Femur (tissue), 1 donor: ENCODE measurements at regions not wholly inside any gene's neighbourhood (a gene's known extent, or its start where the extent isn't known, plus 50 kb on each side); places are given as distances from the start of the nearest gene placed in this dataset.
A peak's percentile ranks its signal among the peaks of the same experiment; 100 is the strongest.

Experiments
- DNase-seq: peaks from one replicate; pipeline ENCODE4 v3.0.0-alpha.2; 2017

DNA sequence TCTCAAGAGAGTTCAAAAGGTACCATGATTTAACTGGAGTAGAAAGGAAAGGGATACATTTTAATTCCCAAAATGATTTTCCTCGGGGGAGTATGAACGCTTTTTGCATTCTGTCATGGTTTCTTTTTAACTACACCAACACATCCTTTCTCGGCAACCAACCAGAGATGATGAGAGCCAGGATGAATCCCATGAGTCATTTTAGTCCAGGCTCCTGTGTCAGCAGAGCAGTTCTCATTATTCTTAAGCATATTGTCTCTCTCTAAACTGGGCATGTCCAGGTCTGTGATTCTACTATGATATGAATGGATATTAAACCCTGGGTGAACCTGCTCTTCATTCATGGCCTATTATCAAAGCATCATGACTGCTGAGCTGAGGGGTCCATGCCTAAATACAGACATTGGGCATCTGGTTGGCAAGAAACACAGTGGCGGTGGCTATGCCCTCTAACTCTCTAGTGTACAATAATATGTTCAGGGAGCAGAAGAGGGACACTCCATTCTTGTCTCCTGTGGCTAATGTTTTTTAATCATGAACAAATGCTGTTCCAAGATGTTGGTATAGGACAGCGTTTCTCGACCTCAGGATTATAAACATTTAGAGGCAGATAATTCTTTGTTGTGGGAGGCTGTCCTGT lies 124.3 kb upstream of the ESRRG start:
- DNase-seq: no peak

DNA sequence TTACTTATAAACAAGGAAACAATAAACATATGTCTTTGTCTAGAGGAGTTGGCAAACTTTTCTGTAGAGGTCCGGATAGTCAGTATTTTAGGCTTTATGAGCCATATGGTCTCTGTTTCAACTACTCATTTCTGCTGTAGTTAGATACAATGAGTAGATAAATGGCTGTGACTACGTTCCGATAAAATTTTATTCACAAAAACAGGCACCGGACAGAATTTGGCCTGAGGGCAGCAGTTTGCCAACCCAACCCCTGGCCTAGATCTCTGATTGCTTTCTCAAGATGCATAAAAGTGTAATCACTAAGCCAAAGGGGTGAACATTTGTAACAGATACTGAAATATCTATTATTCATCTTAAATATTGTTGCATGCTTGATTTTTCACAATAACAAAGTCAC lies 123.1 kb upstream of the ESRRG start:
- no peak for DNase-seq

DNA sequence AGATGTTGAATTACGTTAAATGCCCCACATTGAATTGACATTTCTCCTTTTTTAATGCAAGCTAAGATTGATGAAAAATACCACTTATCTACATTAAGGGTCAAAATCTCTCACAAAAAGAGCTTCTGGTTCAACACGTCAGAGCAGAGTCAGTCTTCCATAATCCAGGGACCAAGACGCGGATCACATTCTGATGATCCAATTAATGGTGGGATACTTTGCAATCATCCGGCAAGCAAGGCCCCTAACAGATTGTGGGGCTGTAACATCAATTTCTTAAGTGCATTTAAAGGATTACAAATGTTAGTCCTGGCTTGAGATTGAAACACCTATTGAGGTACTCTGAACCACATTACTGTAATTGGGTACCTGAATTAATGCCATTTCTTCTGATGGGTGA lies 120.2 kb upstream of the ESRRG start:
- no peak for DNase-seq

DNA sequence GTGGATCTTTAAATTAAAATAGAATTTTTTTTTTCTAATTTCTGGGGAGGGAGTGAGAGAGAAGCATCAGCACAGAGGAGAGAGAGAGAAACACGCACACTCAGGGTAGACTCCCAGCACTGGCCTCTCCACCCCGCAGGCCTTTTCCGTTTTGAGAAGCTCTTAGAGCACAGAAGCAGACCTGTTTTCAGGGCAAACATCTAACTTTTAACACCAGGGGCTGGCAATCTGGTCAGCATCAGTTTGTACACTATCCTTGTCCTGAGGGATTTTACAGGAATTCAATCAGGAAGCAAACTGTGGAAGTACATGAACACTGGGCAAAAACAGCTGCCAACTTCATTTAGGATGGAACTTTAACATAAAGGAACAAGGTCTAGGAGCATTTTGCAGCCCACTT lies 117.9 kb upstream of the ESRRG start:
- no peak for DNase-seq

DNA sequence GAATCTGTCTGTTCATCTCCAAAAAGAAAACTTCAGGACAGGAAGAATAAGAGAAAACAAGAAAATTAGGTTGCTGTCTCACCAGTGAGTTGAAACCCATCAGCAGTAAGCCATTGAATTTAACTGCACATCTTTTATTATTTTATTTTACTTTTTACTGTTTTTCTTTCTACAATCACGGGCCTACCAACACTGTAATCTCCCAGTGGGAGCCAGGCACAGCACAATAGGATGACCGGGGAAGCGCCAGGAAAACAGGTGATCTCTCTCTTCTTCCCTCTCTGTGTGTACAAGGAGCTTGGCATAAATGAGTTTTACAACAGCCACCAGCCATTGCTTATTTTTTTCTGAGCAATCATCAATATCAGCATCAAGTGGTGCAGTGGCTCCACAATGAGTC lies 113.1 kb upstream of the ESRRG start:
- DNase-seq: no peak

DNA sequence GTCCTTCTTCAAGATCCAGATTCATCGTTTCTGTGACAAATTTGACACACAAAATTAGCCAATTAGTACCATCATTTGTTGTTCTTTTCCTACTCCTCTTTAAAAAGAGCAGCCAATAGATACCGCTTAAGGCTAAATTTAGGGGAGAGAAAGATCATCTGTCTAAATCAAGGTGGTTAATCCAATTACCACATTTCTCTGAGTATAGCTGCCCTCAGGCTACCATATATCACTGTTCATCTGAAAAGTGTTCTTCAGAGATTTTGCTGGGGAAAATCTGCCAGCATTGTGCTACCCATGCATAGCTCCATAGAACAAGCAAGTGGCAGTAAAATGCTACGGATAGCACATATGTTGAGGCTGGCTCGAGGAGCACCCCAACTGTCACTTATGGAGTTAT lies 110.3 kb upstream of the ESRRG start:
- DNase-seq: no peak

DNA sequence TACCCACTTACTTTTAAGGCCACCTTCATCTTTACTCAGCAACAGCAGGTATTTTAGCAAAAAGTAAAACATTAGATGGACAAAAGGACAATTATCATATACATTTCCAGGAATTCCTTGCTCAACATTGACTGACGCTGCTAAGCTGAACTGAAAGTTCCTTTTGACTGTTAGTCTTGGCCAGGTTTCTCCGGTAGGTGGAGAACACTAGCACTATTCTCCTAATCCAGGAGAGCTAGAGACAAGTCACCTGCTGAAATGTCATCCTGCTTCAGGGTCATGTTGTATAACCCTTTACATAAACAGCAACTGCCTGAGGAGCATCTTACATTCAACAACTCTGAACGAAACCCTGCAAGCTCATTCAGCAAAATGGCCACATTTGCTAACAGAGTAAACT lies 109.0 kb upstream of the ESRRG start:
- DNase-seq: no peak

DNA sequence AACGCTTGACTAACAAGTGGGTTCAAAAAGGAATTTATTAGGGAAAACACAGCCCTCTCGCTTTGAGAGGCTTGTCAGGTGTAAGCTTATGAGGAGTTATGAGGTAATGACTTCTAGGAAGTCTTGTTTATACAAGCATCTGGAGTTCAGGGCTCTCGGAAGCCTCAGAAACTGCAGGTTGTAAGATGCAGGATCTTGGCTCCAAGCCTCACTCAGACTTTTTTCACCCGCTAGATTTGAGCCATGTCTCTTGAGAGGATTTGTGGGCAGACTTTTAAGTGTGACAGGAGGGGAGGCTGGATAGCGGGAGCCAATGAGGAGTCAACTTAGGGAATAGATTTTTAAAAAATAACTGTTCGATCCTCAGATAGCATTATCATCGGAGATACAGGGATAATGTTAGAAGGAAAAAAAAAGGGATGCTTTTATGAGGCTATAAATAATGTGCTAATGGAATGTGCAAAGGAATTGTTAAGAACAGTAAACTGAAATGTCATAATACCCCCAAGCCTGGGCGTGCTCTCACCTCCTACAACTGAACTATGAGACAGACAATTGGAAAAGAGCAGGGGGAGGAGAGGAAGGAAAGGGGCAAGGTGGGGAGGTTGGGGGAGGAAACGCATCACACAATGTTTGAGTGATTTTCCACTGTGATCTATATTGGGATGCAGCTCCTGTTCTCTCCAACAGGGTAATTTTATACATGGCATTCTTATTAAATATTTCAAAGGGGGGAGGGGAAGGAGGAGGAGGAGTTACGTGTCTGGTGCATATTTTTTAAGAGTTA lies 107.4 kb upstream of the ESRRG start:
- no peak for DNase-seq

DNA sequence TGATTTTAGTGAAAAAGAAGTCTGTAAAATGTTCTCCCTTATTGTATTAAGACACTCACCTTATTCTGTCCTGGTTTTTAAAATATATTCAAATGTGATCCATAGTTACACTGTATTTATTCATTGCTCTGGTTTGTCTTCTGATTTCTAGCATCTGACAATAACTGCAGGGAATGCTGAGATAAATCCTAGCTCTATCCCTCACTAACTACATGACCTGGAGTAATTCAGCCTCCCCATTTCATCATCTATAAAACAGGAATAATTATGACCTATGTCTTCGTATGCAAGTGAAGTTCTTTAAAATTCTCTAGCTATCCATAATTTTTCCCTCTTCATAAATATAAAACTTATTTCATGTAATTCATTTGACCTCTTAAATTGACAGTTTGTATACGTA lies 104.0 kb upstream of the ESRRG start:
- no peak for DNase-seq

DNA sequence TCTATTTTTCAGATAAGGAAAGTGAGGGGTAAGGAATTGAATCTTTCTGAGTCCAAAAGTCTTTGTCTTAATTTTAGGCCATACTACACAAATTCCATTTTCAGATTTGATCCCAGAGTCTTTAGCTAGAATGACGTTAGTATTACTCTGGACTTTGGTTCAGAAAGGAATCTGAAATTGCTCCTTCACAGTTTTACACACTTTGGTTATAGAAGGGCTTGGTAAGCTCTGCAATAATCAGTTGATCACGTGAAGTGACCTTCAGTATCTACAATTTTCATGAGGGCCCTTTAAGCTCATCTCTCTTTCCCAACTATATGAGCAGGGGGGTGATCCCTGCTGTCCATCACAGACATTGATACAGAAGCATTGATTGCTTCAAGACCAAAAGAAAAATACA lies 103.4 kb upstream of the ESRRG start:
- no peak for DNase-seq

DNA sequence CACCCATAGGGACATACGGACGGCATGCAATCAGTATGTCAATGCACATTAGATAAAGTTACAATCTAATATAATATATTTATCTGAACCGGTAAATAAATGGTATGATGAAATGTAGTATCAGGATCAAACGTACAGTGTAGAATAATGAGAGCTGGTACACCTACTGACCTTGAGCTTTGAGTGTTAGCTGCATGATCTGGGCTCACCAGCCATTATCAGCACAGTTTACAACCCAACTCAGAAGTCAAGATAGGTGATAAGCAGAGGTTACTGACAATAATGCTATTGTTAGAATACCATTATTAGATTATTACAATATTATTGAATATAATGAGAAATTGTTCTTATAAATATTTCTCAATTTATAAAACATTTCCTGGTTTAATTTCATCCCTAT lies 103.0 kb upstream of the ESRRG start:
- DNase-seq: no peak

DNA sequence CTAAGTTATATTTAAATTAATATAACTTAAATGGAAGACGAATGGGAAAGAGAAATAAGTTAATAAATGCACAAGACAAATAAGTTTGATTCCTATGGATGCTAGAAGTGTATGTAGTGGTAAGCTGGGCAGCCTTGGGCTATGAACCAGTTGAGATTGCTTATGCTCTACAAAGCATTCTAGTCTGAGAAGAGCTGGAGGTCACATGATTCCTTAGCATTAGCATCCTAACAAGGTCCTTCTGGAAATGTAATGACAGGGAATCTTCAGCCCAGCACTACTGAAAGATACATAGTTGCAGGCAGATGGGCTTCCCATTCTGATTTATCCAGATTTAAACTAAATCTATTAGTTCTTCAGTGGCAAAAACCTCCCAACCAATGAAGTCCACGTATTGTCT lies 102.3 kb upstream of the ESRRG start:
- DNase-seq: no peak

DNA sequence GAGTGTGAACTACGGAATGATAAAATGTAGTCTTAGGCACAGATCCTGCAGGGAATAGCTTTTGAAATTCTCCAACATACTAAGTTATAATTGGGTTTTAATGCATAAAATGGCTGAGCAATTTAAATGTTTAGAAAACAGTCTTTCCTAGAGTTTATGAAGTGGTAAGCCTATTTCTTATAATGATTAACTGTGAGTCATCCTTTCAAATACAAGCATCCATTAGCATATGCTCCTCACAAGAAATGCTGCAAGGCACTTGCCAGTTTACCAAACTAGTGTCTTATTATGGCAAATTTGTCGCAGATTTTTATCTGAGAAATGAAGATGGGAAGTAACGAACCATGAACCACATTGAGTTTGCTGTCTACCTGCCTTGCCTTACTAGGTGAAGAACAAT lies 101.3 kb upstream of the ESRRG start:
- no peak for DNase-seq

DNA sequence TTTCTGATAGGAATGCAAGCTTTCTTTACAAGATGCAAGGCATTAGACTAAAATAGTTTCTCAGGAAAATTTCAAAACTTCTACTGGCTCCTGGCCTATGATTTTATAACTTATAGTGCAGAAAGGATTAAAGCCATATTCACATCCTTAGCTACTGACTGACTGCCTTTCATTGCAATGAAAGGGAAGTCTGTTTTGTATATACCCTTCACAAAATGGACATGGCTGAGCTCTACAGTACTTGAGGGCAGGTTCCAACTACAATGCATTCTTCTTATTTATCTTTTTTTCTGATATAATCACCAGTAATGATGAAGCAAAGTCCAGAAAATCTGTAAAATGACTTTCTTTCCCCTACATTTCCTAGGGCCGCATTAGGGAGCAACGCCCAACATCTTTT lies 100.5 kb upstream of the ESRRG start:
- no peak for DNase-seq

DNA sequence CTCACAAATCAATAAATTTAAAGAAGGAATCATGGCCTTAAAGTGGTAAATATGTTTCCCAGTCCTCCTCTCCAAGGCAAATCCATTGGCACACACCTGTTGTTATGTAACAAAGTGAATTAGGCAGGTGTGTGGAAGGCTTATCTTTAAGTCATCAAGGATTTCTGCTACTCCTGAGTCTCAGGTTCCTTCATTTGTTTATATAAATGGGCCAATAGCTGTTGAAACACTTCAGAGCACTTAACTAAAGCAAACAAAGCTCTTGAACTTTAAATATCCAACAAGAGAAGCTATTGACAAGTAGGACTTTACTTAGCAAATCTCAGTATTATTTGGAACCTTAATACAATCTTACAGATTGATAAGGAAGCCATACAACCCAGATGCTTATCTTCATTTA lies 99.3 kb upstream of the ESRRG start:
- DNase-seq: no peak

DNA sequence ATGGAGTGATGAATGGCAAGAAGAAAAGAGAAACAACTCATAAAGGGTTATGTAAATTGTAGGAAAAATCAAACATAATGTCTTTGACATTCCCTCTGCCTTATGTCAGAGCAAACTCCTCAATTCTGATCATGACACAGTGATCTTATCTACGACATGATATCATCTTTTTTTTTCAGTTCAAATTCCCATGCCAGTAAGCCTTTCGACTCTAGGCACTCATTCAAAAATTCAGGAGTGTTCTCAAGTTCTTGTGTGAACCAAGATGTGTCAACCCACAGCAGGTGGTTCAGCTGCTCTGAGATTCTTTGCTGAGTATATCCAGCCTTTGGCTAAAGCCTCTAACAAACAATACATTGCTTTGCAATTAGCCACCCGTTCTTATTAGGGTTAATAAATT lies 97.1 kb upstream of the ESRRG start:
- no peak for DNase-seq

DNA sequence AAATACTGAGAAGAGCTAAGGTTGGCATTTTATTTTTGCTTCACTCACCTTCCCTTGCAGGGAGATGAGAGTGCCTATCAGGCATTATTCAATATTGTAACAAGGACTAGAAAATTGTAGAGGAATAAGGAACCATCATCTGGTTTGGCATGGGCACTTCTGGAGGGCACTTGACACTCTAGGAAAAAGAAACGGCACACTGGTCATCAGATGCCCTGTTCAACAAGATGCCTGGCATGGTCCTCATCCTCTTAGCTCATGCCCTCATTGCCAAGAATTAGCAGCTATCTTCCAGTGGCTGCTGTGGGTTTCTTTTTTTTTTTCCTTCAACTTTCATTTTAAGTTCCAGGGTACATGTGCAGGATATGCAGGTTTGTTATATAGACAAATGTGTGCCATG lies 95.1 kb upstream of the ESRRG start:
- DNase-seq: no peak

DNA sequence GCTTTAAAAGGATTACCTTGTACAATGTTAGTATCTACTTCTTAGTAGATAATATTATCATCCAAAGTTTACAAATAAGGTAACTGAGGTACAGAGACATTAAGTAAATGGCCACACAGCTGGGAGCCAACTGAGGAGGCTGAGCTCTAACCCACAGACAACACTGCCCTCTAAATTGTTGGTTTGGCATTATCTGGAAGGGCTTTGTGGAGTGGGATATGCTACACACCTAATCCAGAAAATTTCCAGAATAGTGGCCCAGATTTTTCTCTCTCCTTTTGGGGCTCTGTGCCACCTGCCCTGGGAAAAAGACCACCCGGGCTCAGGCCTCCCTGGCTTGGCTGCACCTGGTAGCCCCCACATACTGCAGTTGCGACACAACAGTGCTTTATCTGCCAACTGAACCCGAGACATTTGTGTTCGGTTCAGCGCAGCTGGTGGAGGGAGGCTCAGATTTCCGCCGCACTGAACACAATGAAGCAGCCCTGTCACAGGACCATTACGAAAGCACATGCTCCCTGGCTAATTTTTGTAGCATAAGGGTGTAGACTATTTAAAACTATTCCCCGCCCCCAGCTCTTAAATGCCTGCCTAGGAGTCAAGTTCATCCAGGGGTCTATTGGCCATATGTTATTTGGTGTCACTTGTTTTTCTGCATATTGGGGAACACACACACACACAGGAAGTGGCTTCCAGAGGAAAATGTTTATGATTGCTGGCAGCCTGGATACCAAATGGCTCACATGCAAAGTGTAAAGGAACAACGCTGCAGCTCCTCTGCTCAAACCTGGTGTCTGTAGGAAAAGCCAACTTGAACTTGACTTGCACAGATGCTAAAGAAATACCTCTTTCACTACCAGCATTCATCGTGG lies 92.3 kb upstream of the ESRRG start:
- DNase-seq: peak; percentile 88

DNA sequence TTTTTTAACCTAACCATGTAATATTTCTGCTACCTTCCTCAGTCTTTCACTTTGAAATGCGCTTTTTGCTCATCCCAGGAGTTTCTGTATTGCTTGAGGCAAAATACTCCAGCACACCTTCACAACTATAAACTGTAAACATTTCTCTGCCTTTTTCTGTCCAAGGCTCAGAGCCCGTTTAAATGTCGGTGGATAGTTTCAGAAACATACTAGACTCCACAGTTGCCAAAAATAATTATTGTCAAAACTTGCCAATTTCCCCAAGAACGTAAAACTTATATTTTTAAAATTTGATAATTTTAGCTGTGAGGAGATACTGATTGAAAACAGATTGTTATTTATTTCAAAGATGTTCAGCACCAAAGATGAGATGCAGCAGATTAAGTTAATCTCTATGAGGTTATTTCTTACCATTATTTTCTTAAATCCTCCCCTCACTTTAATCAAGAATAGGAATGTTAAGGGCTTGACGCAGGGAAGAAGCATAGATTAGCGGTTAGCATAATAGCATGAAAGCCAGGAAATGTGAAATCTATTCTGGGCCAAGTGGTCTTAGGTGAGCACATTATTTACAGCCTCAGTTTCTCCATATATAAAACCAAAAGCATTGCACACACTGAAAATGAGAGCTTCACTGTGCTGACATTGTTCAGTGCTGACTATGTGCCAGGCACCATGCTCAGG lies 91.5 kb upstream of the ESRRG start:
- DNase-seq: no peak

DNA sequence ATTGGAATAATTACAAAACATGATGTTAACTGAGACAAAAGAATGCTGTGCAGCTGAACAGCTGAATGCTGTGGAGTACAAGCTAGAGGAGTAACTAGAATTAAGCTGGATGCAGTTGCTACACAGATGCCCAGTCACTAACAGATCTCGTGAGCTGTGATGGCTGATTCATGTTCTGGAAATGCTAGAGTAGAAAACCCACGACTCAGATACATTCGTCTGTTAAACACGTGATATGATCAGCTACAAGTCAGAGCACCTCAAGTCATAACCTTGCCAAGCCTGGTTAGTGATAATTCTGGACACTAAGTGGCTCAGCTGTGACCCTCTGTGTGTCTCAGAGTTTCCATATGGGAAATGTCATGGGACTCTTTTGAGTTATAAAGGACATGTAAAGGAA lies 89.7 kb upstream of the ESRRG start:
- DNase-seq: peak; percentile 22

DNA sequence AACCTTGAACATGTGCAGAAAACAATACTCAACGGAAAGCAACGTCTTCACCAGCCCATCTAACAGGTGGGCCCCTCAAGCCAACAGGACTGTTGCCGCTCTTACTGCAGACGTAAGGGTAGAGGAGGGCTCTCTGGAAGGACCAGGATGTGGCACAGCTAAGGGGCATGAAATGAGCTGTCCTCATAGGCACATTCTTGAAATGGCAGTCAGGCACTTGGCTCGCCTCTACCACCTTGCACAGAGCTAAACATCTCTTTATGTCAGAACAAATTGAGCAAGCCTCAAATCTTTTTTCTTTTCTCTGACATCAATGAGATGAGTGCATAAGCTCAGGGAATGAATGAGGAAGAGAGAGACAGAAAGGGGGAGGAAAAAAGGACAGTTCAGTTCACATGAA lies 86.4 kb upstream of the ESRRG start:
- no peak for DNase-seq

DNA sequence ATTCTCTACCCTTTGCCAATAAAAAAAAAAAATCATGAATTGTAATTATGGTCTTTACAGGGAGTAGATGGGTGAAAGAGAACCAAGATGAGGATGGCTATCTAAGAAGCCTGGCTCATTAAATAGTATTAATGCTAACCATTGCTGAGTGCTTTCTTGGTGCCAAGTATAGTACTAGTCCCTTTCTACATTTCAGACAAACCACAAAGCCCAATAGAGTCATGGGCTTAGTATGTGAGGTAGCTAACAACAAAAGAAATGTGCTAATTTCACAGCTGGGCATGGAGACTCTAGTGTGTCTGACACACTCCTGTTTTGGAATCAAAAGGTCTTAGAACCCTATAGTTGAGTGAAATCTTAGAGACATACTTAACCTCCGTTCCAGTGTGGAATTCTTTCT lies 84.5 kb upstream of the ESRRG start:
- DNase-seq: no peak

DNA sequence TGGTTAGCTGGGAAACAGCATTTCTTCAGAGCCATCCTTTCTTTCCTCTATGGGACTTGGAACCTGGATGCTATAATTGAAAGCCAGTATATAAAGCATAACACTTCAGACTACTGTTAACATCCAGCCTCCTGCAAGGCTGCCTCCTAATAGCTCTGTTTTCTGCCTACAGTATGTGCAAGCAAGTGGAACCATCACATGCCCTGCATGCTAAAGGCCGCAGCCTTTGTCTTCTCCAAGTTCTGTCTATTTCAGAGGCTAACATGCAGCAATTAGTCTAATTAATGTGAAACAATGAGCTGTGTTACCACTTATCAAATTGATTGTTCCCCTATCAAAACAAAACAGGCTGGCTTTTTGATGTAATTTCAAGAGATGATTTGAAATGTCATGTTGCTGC lies 82.7 kb upstream of the ESRRG start:
- DNase-seq: no peak
